ENCODE measurements at regions not wholly inside any gene's neighbourhood (a gene's known extent, or its start where the extent isn't known, plus 50 kb on each side); places are given as distances from the start of the nearest gene placed in this dataset.

DNA sequence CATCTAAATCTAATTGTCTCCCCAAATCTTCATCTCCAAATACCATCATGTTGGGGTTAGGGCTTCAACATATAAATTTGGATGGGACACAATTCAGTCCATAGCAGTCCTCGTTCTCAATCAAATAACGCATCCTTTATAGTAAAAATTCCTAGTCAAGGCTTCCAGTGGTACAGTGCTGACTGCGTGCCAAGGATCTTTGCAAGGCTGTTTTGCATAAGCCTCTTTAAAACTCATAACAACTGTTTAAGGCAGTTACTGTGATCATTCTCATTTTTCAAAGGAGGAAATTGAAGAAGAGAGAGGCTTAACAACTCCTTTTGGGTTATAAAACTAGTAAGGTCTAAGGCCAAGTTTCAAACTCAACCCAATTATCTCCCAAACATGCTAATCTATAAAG is 666.9 kb downstream of the NYAP2 start:
- intact Hi-C loops (cut with DNase I), result no loop called here

DNA sequence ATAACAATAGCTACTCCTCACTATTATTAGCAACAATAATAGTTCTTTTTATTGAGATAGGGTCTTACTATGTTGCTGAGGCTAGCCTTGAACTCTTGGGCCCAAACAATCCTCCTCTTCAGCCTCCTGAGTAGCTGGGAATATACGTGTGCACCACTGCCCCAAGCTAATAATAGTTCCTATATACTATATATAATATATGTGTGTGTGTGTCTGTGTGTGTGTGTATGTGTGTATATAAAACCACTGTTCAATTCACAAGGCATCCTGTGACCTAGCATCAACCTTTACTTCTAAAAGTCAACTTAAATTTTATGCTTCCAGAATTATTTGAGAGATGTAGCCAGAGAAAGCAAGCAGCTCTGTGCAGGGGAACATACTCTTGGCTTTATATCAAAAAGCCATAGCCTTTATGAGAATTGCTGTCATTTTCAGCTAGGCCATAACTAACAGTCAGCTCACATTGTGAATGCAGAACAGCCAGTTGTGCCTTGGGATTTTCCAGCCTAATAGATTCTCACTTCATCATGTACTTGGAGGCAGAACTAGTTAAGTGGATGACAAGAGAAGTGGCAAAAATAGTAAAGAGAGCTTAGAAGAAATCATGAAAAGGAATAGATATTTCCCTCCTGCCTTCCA is 665.5 kb downstream of the NYAP2 start:
- intact Hi-C loops (cut with DNase I), result no loop called here
- DNase-seq (ENCODE audit: low spot score), result no peak

More for the DNA sequence above, 666.9 kb downstream of the NYAP2 start:
- DNase-seq (ENCODE audit: low spot score), result no peak

DNA sequence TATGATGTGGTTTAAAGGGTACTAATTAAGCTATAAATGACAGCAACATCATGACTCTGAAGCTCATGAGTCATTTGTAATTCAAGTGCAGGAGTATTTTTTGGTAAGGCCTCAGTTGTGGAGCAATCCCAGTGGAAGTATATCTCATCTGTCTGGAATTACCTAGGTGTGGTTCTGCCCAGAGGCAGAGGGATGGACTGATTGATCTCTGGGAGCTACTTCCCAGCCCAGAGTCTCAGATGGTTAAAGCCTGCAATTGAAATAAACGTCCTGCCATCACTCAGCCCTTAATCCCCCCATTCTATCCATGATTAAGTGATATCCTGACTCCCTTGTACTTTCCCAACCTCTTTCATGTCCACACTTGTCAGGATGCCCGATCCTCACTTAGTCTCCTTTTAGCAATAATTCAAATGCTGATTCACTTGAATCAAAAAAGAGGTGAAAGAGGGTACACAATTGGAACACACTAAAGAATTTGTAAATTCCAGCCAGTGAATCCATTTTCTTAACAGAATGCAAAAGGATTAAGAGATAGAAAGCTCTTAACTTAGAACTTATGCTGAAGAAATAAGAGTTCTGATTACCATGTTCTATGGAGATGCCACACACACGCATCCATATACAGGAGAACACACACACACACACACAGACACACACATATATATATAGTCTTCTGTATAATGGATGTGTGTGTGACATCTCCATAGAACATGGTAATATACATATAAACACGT is 664.4 kb downstream of the NYAP2 start:
- DNase-seq (ENCODE audit: low spot score), result no peak
- intact Hi-C loops (cut with DNase I), result no loop called here

DNA sequence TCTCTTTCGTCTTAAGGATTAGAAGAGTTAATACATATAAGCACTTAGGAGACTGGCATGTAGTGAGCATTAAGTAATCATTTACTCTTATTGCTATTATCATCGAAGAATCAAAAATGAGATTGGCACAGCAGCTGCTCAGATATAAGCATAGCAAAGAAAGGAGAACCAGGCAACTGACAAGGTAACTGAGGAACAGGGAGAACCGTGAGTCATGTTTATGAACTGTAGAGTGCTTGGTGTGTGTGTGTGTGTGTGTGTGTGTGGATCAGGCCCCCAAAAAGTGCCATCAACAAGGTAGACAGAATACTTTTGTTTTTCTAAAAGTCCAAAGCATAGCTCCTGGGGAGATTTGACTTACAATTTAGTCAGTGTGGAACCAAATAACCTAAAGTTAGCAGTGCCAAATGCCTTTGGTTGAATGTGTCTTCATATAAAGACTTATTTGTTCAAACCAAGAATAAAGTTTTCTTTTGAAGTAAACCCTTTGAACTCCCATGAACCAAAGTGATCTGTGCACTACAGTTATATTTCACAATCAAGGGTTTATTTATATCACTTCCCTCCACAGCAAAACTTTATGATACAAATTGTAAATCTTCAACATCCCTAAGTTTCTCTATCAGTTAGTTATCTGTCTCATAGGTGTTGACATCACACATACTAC is 660.6 kb downstream of the NYAP2 start:
- intact Hi-C loops (cut with DNase I), result no loop called here
- DNase-seq (ENCODE audit: low spot score), result no peak

DNA sequence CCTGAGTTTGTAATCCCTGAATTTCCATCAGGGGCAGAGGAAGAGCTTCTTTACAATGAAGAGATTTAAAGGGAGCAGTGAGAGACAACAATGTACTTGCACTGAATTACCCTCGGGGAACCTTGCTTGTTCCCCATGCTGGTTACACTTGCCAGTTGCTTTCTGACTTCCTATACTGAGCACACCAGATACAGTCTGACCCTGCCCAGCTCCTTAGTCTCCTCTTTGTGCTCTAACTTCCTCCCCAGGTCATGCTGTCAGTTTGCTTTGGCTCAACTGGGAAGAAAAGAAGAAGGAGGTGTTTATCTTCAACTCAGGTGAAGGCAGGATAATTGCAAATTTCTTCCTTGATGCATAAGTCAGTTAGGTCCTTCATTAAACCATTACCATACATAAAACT is 658.4 kb downstream of the NYAP2 start:
- no peak for DNase-seq (ENCODE audit: low spot score)
- intact Hi-C loops (cut with DNase I), result no loop called here

DNA sequence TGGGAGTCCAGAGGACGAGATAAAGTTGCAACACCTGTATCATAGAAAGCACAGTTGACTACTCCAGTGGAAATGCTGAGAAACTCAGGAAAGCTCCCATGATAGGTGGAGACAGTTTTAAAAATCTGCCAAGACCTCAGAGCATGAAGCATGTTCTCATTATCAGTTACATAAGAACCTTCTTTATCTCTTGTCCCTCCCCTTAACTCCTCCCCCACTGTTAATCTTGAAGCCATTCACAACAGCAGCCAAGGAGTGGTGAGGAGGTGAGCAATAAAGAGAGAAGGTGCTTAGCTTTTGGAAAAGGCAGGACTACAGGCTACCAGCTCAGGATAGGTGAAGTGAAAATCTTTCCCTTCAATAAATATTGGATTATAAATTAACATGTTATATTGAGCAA is 657.9 kb downstream of the NYAP2 start:
- DNase-seq (ENCODE audit: low spot score), result no peak
- intact Hi-C loops (cut with DNase I), result no loop called here

DNA sequence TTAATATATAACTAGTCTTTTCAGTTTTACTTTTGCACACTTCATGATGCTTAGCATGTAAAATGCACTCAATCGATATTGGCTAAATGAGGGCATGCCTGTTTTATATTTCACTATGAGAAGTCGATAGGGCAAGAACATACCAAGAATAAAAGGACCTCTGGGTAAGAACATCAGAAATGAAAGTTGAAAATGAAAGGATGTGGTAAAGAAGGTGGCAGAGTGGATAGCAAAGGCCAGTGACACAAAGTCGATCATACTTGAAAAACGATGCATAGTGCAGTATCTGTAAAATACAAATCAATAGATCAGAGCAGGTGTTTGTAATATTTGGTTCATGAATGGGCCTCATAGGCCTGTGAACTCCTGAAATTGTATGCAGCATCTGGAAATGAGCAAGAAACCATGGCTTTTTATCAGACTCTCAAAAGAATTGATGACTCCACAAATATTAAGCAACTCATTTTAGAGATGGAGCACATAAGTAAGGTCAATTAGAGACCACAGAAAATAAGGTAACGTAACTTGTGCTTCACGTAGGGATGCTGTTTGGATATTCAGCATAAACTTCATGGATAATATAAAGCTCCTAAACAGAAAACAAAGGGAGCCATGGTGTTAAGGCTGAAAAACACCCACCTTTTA is 653.4 kb downstream of the NYAP2 start:
- no peak for DNase-seq (ENCODE audit: low spot score)
- intact Hi-C loops (cut with DNase I), result no loop called here

DNA sequence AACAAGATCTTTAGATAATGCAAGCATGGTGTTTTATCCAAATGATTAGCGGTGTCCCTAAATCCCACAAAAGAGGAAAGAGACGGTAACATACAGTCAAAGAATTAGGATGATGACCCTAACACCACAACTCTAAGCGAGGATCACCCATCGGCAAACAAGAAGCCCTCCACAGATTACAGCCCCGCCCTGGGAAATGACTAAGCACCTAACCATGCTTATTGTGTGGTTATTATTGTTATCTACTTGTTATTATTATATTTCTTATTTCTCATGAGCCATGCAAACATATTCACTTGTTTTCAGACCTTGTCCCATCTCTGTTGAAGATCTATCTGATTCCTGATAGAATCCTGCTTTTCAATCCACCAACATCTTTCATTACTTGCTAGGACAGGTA is 651.3 kb downstream of the NYAP2 start:
- intact Hi-C loops (cut with DNase I), result no loop called here

DNA sequence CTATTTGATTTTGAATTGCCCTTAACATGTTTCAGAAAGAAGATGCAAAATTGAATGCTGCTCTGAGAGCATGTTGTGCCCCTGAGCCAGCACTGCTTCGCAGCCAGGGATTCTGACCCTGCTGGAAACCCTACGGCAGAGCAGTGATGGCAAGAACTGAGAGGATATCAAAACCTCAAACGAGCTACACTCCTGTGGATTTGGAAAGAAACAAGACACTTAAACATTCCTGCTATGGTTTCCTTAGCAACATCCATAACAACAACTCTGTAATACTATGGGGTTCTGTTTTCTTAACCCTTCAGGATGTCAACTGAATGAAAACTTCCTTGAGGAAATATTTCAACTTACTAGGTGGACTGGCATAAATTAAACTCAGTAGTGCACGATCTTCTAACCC is 649.1 kb downstream of the NYAP2 start:
- intact Hi-C loops (cut with DNase I), result no loop called here
- DNase-seq (ENCODE audit: low spot score), result no peak

More for the DNA sequence above, 651.3 kb downstream of the NYAP2 start:
- no peak for DNase-seq (ENCODE audit: low spot score)

DNA sequence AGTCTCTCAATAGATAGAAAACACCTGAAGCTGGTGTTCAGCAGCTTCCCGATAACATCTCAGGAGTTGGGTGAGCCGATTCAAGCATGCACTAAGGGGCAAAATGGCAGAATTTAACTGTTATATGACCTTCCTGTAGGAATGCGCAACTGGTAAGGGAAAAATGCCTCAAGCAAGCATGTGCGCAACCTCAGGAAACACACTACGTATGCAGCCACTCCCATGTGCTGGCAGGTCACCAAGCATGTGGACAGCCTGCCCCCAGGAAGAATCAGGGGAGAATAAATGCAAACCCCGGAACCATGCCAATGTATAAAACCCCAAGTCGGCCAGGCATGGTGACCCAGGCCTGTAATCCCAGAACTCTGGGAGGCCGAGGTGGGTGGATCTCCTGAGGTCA is 645.6 kb downstream of the NYAP2 start:
- no peak for DNase-seq (ENCODE audit: low spot score)
- intact Hi-C loops (cut with DNase I), result no loop called here

DNA sequence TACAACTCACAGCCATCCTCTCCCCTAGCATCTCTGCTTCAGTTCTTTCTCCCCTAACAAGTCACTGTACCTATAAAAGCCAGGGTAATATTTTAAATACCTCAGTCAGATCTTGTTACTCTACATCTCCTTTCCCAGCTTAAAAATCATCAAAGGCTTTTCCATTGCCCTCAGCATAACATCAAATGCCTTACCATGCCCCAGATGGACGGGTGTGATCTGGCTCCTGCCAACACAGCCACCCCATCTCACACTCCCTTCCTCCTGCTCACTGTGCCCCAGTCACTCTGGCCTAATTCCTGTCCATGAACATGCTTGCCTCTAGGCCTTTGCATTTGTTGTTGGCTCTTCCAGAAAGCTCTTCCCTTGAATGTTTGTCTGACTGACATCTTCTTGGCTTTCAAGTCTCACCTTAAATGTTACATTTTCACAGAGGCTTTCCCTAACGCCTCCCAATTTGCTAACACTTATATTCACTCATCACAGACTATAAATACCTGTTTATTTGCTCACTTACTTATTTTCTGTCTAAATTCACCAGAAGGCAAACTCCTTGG is 640.9 kb downstream of the NYAP2 start:
- DNase-seq (ENCODE audit: low spot score), result no peak
- intact Hi-C loops (cut with DNase I), result no loop called here

DNA sequence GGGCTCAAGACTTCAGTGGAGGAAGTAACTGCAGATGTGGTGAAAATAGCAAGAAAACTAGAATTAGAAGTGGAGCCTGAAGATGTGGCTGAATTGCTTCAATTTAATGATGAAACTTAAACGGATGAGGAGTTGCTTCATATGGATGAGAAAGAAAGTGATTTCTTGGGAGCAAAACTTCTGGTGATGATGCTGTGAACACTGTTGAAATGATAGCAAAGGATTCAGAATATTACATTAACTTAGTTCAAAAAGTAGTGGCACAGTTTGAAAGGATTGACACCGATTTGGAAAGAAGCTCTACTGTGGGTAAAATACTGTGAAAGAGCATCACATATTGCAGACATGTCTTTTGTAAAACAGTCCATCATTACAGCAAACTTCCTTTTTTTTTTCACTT is 638.0 kb downstream of the NYAP2 start:
- intact Hi-C loops (cut with DNase I), result no loop called here
- DNase-seq (ENCODE audit: low spot score), result no peak

DNA sequence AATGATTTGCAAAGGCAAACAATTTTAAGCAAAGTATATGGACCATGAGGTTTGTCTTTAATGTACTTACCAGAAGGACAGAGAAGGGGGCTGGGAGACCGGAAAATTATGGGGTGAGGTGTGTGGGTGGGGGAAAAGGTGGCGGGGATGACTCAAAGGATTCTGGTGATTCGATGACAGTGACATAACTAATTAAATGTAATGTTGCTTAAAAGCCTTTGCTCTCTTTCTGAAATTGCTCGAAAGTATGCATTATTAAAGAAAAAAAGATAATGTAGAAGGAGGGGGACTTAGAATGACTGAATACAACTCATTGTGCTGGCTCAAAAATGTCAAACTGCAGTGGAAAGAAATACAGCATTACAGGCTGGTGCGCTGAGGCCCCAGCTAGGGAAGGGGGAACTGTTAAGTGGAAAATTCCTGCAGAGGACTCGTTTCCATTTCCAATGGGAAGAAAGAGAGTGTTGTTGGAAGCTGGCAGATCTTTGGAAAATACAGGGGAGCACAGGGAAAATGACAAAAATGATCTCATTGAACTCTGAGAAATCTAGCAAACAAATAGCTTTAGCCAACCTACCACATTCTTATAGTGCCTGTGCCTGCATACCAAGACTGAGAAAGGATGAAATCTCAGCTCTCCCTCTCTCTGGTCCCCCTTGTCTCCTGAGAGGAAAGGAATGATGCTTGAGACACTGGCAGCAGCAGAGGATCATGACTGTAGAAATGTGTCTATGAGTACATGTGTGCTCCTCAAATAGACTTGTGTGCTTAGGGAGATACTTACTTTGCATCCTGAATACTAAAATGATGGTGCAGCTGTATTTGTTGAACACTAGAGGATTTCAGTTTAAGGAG is 632.4 kb downstream of the NYAP2 start:
- intact Hi-C loops (cut with DNase I), result loop anchor here (5.0 kb wide), 1 partner anchor 765 kb away; the partner anchor contains the start of gene IRS1
- no peak for DNase-seq (ENCODE audit: low spot score)

DNA sequence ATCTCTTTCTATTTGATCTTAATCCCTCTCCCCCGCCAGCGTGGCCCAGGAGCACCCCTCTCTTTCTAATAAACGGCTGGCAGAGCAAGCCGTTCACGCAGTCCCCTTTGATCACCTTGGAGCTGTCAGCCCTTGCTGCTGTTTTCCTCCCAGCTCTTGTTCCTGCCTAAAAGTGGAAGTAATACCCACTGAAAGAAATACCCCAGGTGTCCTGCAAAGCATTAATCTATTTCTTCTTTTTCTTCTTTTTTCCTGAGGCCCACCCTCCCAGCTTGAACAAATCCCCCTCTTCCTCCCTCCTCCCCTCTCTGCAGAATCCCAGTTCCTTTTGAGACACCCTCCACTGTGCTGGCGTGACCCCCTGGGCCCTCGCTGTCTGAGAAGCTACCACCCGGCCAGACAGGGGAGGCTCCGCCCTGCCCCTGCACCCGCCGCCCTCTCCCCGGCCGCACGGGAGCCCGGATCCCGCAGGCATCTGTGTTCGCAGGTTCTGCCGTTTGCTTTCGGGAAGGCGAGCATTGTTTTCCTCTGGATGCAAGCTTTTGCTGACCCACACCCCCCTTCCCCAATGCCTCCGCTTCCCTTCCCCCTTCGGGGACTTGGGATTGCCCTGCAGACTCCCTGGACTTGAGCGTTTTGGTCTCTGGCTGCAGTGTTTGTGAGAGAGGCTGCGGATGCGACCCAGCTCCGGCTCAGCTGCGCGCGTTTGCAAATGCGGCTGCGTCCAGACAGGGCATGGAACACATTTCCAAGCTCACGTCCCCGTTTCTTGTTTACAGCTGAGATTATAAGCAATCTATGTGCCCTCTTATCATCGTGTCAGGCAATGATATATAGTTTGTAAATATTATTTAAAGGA is 631.5 kb downstream of the NYAP2 start:
- intact Hi-C loops (cut with DNase I), result loop anchor here (5.0 kb wide), 1 partner anchor 766 kb away; the partner anchor contains the start of gene IRS1
- peak; percentile 83 for DNase-seq (ENCODE audit: low spot score)

DNA sequence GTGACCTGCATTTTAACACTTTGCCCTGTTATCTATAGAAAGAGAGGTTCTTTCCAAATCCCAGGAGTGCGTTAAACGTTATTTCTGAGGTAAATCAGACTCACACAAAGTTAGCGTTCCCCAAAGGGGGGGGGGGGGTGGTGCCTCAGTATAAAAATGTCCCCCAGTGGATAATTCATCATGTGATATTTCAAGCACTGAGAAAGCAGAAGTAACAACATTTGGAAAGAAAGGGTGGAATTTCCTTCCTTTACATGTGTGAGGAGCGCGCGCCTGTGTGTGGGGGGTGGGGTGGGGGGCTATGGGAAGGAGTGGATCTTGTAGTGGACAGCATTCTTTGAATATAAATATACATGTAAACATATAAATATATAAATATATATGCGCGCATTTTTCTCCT is 630.9 kb downstream of the NYAP2 start:
- intact Hi-C loops (cut with DNase I), result loop anchor here (5.0 kb wide), 1 partner anchor 767 kb away; the partner anchor contains the start of gene IRS1
- no peak for DNase-seq (ENCODE audit: low spot score)

DNA sequence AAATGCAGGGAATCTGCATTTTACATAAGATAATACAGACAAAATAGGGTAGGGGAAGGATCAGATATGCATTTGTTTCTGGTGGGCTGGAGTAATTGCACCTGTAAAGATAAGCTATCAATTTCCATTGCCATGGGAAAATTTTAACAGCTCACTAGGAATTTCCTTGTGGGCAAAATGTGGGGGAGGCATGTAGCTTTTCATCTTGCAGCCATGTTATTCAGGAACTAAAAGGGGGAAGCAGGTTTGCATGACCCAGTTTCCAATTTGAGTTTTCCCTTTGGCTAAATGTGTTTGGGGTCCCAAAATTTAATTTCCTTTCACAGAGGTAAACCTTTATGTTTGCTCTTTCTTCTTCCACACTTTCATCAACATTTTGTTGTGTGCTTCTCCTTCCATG is 624.4 kb downstream of the NYAP2 start:
- no peak for DNase-seq (ENCODE audit: low spot score)
- intact Hi-C loops (cut with DNase I), result no loop called here

DNA sequence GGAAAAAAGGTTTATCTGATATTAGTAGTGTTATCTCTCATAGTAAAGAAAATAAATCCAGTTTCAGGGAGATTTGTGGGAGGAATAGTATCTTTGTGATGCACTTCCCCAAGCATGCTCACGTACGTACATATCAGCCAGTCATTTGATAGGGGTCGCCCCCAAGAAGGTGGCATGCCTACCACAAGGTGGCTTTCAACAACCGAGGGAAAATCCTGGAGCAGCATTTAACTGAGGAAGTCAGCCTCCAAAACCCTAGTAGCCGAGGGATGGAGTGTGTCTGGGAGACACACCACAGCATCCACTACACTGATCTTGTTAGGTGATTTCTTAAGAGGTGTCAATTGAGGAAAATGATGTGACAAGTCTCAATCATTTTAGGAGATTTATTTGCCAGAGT is 623.9 kb downstream of the NYAP2 start:
- intact Hi-C loops (cut with DNase I), result no loop called here
- no peak for DNase-seq (ENCODE audit: low spot score)

DNA sequence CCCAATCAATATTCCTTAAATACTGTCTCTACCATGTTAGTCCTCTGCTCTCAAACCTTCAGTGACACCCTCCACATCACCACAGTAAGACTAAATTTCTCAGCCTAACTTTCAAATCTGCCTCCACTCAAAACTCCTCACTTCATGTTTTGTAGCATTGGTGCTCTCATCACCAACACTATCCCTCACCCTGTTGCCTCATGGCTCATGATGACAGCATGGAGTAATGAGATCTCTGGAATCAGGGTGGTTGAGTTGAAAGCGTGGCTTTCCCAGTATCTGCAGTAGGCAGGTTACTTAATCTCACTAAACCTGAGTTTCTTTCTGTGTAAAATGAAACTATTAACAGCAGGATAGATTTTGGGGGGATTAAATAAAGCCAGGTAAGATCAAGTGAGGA is 621.4 kb downstream of the NYAP2 start:
- intact Hi-C loops (cut with DNase I), result no loop called here

More for the DNA sequence above, 621.4 kb downstream of the NYAP2 start:
- DNase-seq (ENCODE audit: low spot score), result no peak

All from cardiac septum (tissue), 1 donor.